ENCODE measurements at regions not wholly inside any gene's neighbourhood (a gene's known extent, or its start where the extent isn't known, plus 50 kb on each side); places are given as distances from the start of the nearest gene placed in this dataset.

GRCh38 chr2:67158718-67159117, 238.4 kb upstream of the ETAA1 start:
- no peak for TF ChIP-seq TAF1 (IDR thresholded peaks at IDR 0.05; ENCODE audit: low read depth)
- TF ChIP-seq NFIC (IDR thresholded peaks at IDR 0.05): no peak
- no peak for TF ChIP-seq CREB1 (IDR thresholded peaks at IDR 0.05; ENCODE audit: low read depth)
- no peak for TF ChIP-seq EGR1 (IDR thresholded peaks at IDR 0.05)
- TF ChIP-seq EP300 (IDR thresholded peaks at IDR 0.05; ENCODE audit: borderline replicate concordance): no peak
- TF ChIP-seq RAD21 (IDR thresholded peaks at IDR 0.05; ENCODE audit: low read depth): no peak
- TF ChIP-seq CEBPB (IDR thresholded peaks at IDR 0.05): no peak
- TF ChIP-seq, protein P1, sequence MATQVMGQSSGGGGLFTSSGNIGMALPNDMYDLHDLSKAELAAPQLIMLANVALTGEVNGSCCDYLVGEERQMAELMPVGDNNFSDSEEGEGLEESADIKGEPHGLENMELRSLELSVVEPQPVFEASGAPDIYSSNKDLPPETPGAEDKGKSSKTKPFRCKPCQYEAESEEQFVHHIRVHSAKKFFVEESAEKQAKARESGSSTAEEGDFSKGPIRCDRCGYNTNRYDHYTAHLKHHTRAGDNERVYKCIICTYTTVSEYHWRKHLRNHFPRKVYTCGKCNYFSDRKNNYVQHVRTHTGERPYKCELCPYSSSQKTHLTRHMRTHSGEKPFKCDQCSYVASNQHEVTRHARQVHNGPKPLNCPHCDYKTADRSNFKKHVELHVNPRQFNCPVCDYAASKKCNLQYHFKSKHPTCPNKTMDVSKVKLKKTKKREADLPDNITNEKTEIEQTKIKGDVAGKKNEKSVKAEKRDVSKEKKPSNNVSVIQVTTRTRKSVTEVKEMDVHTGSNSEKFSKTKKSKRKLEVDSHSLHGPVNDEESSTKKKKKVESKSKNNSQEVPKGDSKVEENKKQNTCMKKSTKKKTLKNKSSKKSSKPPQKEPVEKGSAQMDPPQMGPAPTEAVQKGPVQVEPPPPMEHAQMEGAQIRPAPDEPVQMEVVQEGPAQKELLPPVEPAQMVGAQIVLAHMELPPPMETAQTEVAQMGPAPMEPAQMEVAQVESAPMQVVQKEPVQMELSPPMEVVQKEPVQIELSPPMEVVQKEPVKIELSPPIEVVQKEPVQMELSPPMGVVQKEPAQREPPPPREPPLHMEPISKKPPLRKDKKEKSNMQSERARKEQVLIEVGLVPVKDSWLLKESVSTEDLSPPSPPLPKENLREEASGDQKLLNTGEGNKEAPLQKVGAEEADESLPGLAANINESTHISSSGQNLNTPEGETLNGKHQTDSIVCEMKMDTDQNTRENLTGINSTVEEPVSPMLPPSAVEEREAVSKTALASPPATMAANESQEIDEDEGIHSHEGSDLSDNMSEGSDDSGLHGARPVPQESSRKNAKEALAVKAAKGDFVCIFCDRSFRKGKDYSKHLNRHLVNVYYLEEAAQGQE (IDR thresholded peaks at IDR 0.05; ENCODE audit: low read depth): no peak
- TF ChIP-seq TCF12 (IDR thresholded peaks at IDR 0.05; ENCODE audit: low read depth): no peak
- TF ChIP-seq YY1 (IDR thresholded peaks at IDR 0.05; ENCODE audit: low read depth): no peak

Measured in Ishikawa (cell line).